Endothelial cell of umbilical vein (primary cell): ENCODE measurements at regions not wholly inside any gene's neighbourhood (a gene's known extent, or its start where the extent isn't known, plus 50 kb on each side); places are given as distances from the start of the nearest gene placed in this dataset.

Source experiments
- BruUV-seq: library from RNA; stranded (reverse); fragments of 400-500 nt; replicated peaks from 2 replicates; lab custom pipeline; 2021; lab: Mats Ljungman, UMichigan
- CTCF ChIA-PET: fragments of 300-600, 350-600 bp; sonication (Branson Sonifier 250); formaldehyde crosslinking; loops from one replicate; lab custom pipeline; 2021; ENCODE audit warnings: antibody characterized with exemption, inconsistent platforms; lab: Charles Lee
- POLR2A ChIA-PET: fragments of 300-600, 350-600 bp; sonication (Branson Sonifier 250); formaldehyde crosslinking; loops from one replicate; lab custom pipeline; 2021; ENCODE audit warnings: antibody characterized with exemption, inconsistent platforms; lab: Charles Lee
- DNase-seq: peaks from one replicate; pipeline ENCODE4 v3.0.0-alpha.2; 2011; ENCODE audit warnings: low read depth, low spot score
- FAIRE-seq: peaks from 2 replicates; lab custom pipeline; 2011; peaks lifted over from hg19 to GRCh38; lab: Jason Lieb, UNC
- H2AFZ ChIP-seq: 2 replicates; pipeline ENCODE4 v1.6.0; 2012; ENCODE audit warnings: low read depth, low read length, control low read depth, inconsistent platforms
- H3K27ac ChIP-seq: 2 replicates; pipeline ENCODE4 v1.5.1; 2011; ENCODE audit warnings: low read depth, mild to moderate bottlenecking, control low read depth, low read length, moderate library complexity; ENCODE audit not compliant: insufficient read depth
- H3K27me3 ChIP-seq, 2 experiments: 2 replicates each; pipeline versions ENCODE4 v1.6.0 to v1.6.1; 2011; ENCODE audit warnings: low read length in 2 of 2, mixed read lengths in 1 of 2; ENCODE audit not compliant: control insufficient read depth in 2 of 2, insufficient read depth in 2 of 2
- H3K36me3 ChIP-seq, 2 experiments: 2 replicates in 1 of 2; 3 replicates in 1 of 2; pipeline ENCODE4 v1.5.1; 2011; ENCODE audit warnings: low read length in 2 of 2, mild to moderate bottlenecking in 1 of 2, moderate library complexity in 1 of 2; ENCODE audit not compliant: control insufficient read depth in 2 of 2, insufficient read depth in 2 of 2; ENCODE audit errors: extremely low read depth in 1 of 2
- H3K4me1 ChIP-seq: 3 replicates; pipeline ENCODE4 v1.5.1; 2011; ENCODE audit warnings: mild to moderate bottlenecking, low read length; ENCODE audit not compliant: control insufficient read depth, insufficient read depth; ENCODE audit errors: extremely low read depth
- H3K4me2 ChIP-seq: 2 replicates; pipeline ENCODE4 v1.6.1; 2011; ENCODE audit warnings: low read length, control low read depth, mixed read lengths; ENCODE audit not compliant: insufficient read depth
- H3K4me3 ChIP-seq, 3 experiments: fragments of 200-600 bp in 1 of 3; sonication (generic), shearing (Covaris generic) in 1 of 3; replicated peaks in 1 of 3; 2 replicates each; pipeline ENCODE4 v1.5.1; 2011 to 2016; ENCODE audit warnings: control low read depth in 3 of 3, low read length in 3 of 3, mild to moderate bottlenecking in 2 of 3, inconsistent platforms in 1 of 3, low read depth in 1 of 3, moderate library complexity in 1 of 3; ENCODE audit not compliant: insufficient read depth in 1 of 3
- H3K79me2 ChIP-seq: 2 replicates; pipeline ENCODE4 v1.6.0; 2012; ENCODE audit warnings: low read length, inconsistent platforms; ENCODE audit not compliant: control insufficient read depth, insufficient read depth
- H3K9ac ChIP-seq: replicated peaks from 2 replicates; pipeline ENCODE3; 2011; ENCODE audit warnings: low read length, control low read depth; ENCODE audit not compliant: insufficient read depth; ENCODE audit errors: extremely low read depth
- H3K9me1 ChIP-seq: replicated peaks from 3 replicates; pipeline ENCODE4 v1.6.0; 2011; ENCODE audit warnings: mild to moderate bottlenecking, low read length; ENCODE audit not compliant: control insufficient read depth, insufficient read depth; ENCODE audit errors: extremely low read depth
- H3K9me3 ChIP-seq: replicated peaks from 2 replicates; pipeline ENCODE4 v1.5.1; 2012; ENCODE audit warnings: low read length, inconsistent platforms; ENCODE audit not compliant: control insufficient read depth, insufficient read depth
- H4K20me1 ChIP-seq: replicated peaks from 2 replicates; pipeline ENCODE3; 2011; ENCODE audit warnings: mild to moderate bottlenecking, low read length; ENCODE audit not compliant: control insufficient read depth, insufficient read depth; ENCODE audit errors: extremely low read depth
- CTCF ChIP-seq, 2 donors: IDR thresholded peaks; 1 replicate in 1 of 2; 2 replicates in 1 of 2; pipeline ENCODE4 v1.5.1; 2011; ENCODE audit warnings: low read length in 2 of 2, mild to moderate bottlenecking in 2 of 2, moderate library complexity in 2 of 2, control low read depth in 1 of 2, inconsistent platforms in 1 of 2, low read depth in 1 of 2; ENCODE audit not compliant: insufficient read depth in 1 of 2; ENCODE audit errors: extremely low read depth in 1 of 2
- EZH2 ChIP-seq: IDR thresholded peaks from 2 replicates; pipeline ENCODE4 v1.6.1; 2012; ENCODE audit warnings: borderline replicate concordance, low read depth, mild to moderate bottlenecking, moderate library complexity, low read length, inconsistent platforms; ENCODE audit not compliant: severe bottlenecking
- FOS ChIP-seq: IDR thresholded peaks from 2 replicates; pipeline ENCODE4 v1.6.1; 2011; ENCODE audit warnings: mild to moderate bottlenecking, low read length, moderate library complexity, borderline replicate concordance; ENCODE audit not compliant: insufficient read depth
- GATA2 ChIP-seq: IDR thresholded peaks from 2 replicates; pipeline ENCODE4 v1.7.0; 2011; ENCODE audit warnings: low read depth, mild to moderate bottlenecking, moderate library complexity, mixed read lengths, low read length; ENCODE audit not compliant: insufficient read length, insufficient read depth
- JUN ChIP-seq: IDR thresholded peaks from 2 replicates; pipeline ENCODE4 v1.6.1; 2011; ENCODE audit warnings: borderline replicate concordance, low read depth; ENCODE audit not compliant: insufficient read length, insufficient read depth
- MAX ChIP-seq: IDR thresholded peaks from 2 replicates; pipeline ENCODE4 v1.6.1; 2011; ENCODE audit not compliant: insufficient read depth, insufficient read length
- MYC ChIP-seq: IDR thresholded peaks from one replicate; pipeline ENCODE4 v1.6.1; 2011; ENCODE audit warnings: mild to moderate bottlenecking, low read depth, low read length
- POLR2A ChIP-seq: IDR thresholded peaks from 2 replicates; pipeline ENCODE4 v1.6.1; 2012; ENCODE audit warnings: low read depth, mild to moderate bottlenecking, control low read depth, low read length
- POLR2AphosphoS5 ChIP-seq: IDR thresholded peaks from 2 replicates; pipeline ENCODE4 v1.6.1; 2012; ENCODE audit warnings: low read depth, mild to moderate bottlenecking, control low read depth, low read length, moderate library complexity; ENCODE audit not compliant: insufficient read depth
- dilution Hi-C: fragments of 300-500 bp; cut with MboI; formaldehyde crosslinking; loops from one replicate; pipeline ENCODE4 v1.15.0; 2019; ENCODE audit warnings: low sequenced_read_pairs; ENCODE audit not compliant: extremely low pct_ligation_motif_present
- intact Hi-C: fragments of 100-400 bp; cut with micrococcal nuclease; formaldehyde crosslinking; loops from one replicate; pipeline ENCODE4 v1.10.0; 2022

GRCh38 chr3:95462161-95462560, 1352.2 kb upstream of the EPHA6 start:
- ChIA-PET POLR2A (no interaction called here), CTCF (no interaction called here)
- Histone ChIP-seq H3K4me3 (no peak overlapping the region), H3K9ac (no peak overlapping the region), H2AFZ (no peak overlapping the region), H3K9me3 (no peaks in the 10 kb centered on the region), H3K9me1 (no peaks in the 10 kb centered on the region), H3K79me2 (no peaks in the 10 kb centered on the region), H3K4me1 (no peaks in the 10 kb centered on the region), H3K4me2 (no peak overlapping the region), H3K27me3 (no peaks in the 10 kb centered on the region), H3K27ac (no peak overlapping the region), H3K36me3 (no peaks in the 10 kb centered on the region), H4K20me1 (no peaks in the 10 kb centered on the region)
- no TSS peak for BruUV-seq
- no peak for FAIRE-seq
- DNase-seq: no peak
- dilution Hi-C loops: no loop called here
- intact Hi-C loops: no loop called here
- TF ChIP-seq MYC: no peak
- TF ChIP-seq POLR2A: no peak
- TF ChIP-seq POLR2AphosphoS5: no peak
- TF ChIP-seq GATA2: no peak
- no peak for TF ChIP-seq FOS
- no peak for TF ChIP-seq JUN
- TF ChIP-seq EZH2: no peak
- no peak for TF ChIP-seq CTCF (IDR thresholded peaks at IDR 0.05; ENCODE audit: extremely low read depth in 1 of 2, insufficient read depth in 1 of 2, low read depth in 1 of 2, low read length in 2 of 2)
- no peak for TF ChIP-seq MAX
